Endothelial cell of hepatic sinusoid (primary cell): ENCODE measurements at regions not wholly inside any gene's neighbourhood (a gene's known extent, or its start where the extent isn't known, plus 50 kb on each side); places are given as distances from the start of the nearest gene placed in this dataset.
"Not testable (repeated sequence)": the region's sequence is repeated elsewhere in the genome, so short reads cannot be mapped to it uniquely, and the experiment has no call there.

Experiments used
- in situ Hi-C: cut with HindIII; loops from 2 replicates; pipeline ENCODE4 v1.10.0; 2017; ENCODE audit warnings: low sequenced_read_pairs

- in situ Hi-C loops, result no loop called here
These were observed 114.9 kb upstream of the SLCO6A1 start for GRCh38 chr5:102613661-102614060.

GRCh38 chr5:102617191-102618187 is 118.7 kb upstream of the SLCO6A1 start:
- in situ Hi-C loops, result no loop called here

GRCh38 chr5:102622262-102622661 is 123.5 kb upstream of the SLCO6A1 start:
- in situ Hi-C loops, result no loop called here

GRCh38 chr5:102623329-102624065 is 124.7 kb upstream of the SLCO6A1 start:
- in situ Hi-C loops, result no loop called here

GRCh38 chr5:102624405-102624804 is 125.6 kb upstream of the SLCO6A1 start:
- in situ Hi-C loops, result no loop called here

GRCh38 chr5:102625468-102625867 is 126.7 kb upstream of the SLCO6A1 start:
- in situ Hi-C loops, result no loop called here

- in situ Hi-C loops, result no loop called here
These were observed 127.1 kb upstream of the SLCO6A1 start for GRCh38 chr5:102625928-102626327.

GRCh38 chr5:102627315-102627714 is 127.8 kb upstream of the PAM start:
- in situ Hi-C loops, result no loop called here

GRCh38 chr5:102628441-102629175 is 126.5 kb upstream of the PAM start:
- in situ Hi-C loops, result no loop called here

GRCh38 chr5:102629827-102630605 is 125.1 kb upstream of the PAM start:
- in situ Hi-C loops, result no loop called here

- in situ Hi-C loops, result not testable (repeated sequence)
These were observed 119.7 kb upstream of the PAM start for GRCh38 chr5:102635399-102635798.

- in situ Hi-C loops, result no loop called here
These were observed 116.8 kb upstream of the PAM start for GRCh38 chr5:102638316-102638715.

GRCh38 chr5:102638912-102639652 is 116.0 kb upstream of the PAM start:
- in situ Hi-C loops, result no loop called here

- in situ Hi-C loops, result loop anchor here (5.0 kb wide), 1 partner anchor 92 kb away; no protein-coding TSS in a partner anchor
These were observed 105.4 kb upstream of the PAM start for GRCh38 chr5:102649731-102650130.

GRCh38 chr5:102651466-102651865 is 103.6 kb upstream of the PAM start:
- in situ Hi-C loops, result no loop called here

GRCh38 chr5:102654559-102655349 is 100.4 kb upstream of the PAM start:
- in situ Hi-C loops, result no loop called here

- in situ Hi-C loops, result no loop called here
These were observed 96.0 kb upstream of the PAM start for GRCh38 chr5:102659151-102659550.

- in situ Hi-C loops, result no loop called here
These were observed 95.0 kb upstream of the PAM start for GRCh38 chr5:102660111-102660510.
